ENCODE measurements at regions not wholly inside any gene's neighbourhood (a gene's known extent, or its start where the extent isn't known, plus 50 kb on each side); places are given as distances from the start of the nearest gene placed in this dataset.

DNA sequence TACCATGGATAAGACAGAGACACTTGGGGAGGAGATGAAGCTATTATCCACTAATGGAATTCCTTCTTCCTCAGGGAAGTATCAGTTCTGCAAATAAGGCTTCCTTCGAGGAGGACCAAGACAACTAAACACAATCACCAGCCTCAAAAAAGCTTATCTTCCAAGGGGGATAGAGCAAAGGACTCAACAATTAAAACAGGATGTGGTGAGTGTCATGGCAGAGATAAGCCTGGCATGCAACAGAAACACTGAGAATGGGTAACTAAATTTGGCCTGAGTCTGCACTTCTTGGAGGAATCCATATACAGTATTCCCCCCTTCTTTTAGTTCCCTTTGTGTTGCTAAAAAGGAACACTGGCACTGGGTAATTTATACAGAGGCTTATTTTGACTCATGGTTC, 1285.2 kb downstream of the GATA3 start:
- no peaks in the 10 kb centered on the region for H3K9me3 ChIP-seq (replicated peaks; ENCODE audit: control insufficient read depth, insufficient read depth, low read length)
- intact Hi-C loops (cut with micrococcal nuclease) = no loop called here
- no peaks in the 10 kb centered on the region for H4K20me1 ChIP-seq (replicated peaks; ENCODE audit: control insufficient read depth, extremely low read depth, insufficient read depth, low read length)
- no peaks in the 10 kb centered on the region for H3K4me1 ChIP-seq (ENCODE audit: control insufficient read depth, extremely low read depth, insufficient read depth, low read length)
- H3K9me1 ChIP-seq (replicated peaks; ENCODE audit: control insufficient read depth, extremely low read depth, insufficient read depth, low read length) = no peaks in the 10 kb centered on the region
- H3K4me3 ChIP-seq (replicated peaks in 1 of 3; ENCODE audit: insufficient read depth in 1 of 3, low read depth in 1 of 3, low read length in 3 of 3) = no peak overlapping the region
- H3K36me3 ChIP-seq (ENCODE audit: control insufficient read depth in 2 of 2, extremely low read depth in 1 of 2, insufficient read depth in 2 of 2, low read length in 2 of 2) = no peaks in the 10 kb centered on the region
- no peak overlapping the region for H2AFZ ChIP-seq (ENCODE audit: low read depth, low read length)
- no peak for DNase-seq (ENCODE audit: low read depth, low spot score)
- BruUV-seq (replicated peaks) = no TSS peak
- no peaks in the 10 kb centered on the region for H3K79me2 ChIP-seq (ENCODE audit: control insufficient read depth, insufficient read depth, low read length)
- H3K4me2 ChIP-seq (ENCODE audit: insufficient read depth, low read length) = no peak overlapping the region
- ChIA-PET POLR2A (no interaction called here), CTCF (no interaction called here)
- H3K9ac ChIP-seq (replicated peaks; ENCODE audit: extremely low read depth, insufficient read depth, low read length) = no peak overlapping the region
- dilution Hi-C loops (cut with MboI; ENCODE audit: extremely low pct_ligation_motif_present, low sequenced_read_pairs) = no loop called here
- no peak for FAIRE-seq
- no peaks in the 10 kb centered on the region for H3K27me3 ChIP-seq (ENCODE audit: control insufficient read depth in 2 of 2, insufficient read depth in 2 of 2, low read length in 2 of 2)
- no peak for TF ChIP-seq FOS (IDR thresholded peaks at IDR 0.05; ENCODE audit: borderline replicate concordance, insufficient read depth, low read length)
- TF ChIP-seq POLR2AphosphoS5 (IDR thresholded peaks at IDR 0.05; ENCODE audit: insufficient read depth, low read depth, low read length) = no peak
- TF ChIP-seq MYC (IDR thresholded peaks at IDR 0.05; ENCODE audit: low read depth, low read length) = no peak
- no peak for TF ChIP-seq CTCF (IDR thresholded peaks at IDR 0.05; ENCODE audit: extremely low read depth in 1 of 2, insufficient read depth in 1 of 2, low read depth in 1 of 2, low read length in 2 of 2)
- TF ChIP-seq JUN (IDR thresholded peaks at IDR 0.05; ENCODE audit: borderline replicate concordance, insufficient read depth, insufficient read length, low read depth) = no peak
- TF ChIP-seq EZH2 (IDR thresholded peaks at IDR 0.05; ENCODE audit: borderline replicate concordance, low read depth, low read length, severe bottlenecking) = no peak
- TF ChIP-seq GATA2 (IDR thresholded peaks at IDR 0.05; ENCODE audit: insufficient read depth, insufficient read length, low read depth, low read length) = no peak
- no peak for TF ChIP-seq POLR2A (IDR thresholded peaks at IDR 0.05; ENCODE audit: low read depth, low read length)
- TF ChIP-seq, protein P1, sequence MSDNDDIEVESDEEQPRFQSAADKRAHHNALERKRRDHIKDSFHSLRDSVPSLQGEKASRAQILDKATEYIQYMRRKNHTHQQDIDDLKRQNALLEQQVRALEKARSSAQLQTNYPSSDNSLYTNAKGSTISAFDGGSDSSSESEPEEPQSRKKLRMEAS (IDR thresholded peaks at IDR 0.05; ENCODE audit: insufficient read depth, insufficient read length) = no peak
- no peak overlapping the region for H3K27ac ChIP-seq (ENCODE audit: insufficient read depth, low read depth, low read length)

Data from endothelial cell of umbilical vein (primary cell).